Adipocyte (in vitro differentiated cells): ENCODE measurements at regions not wholly inside any gene's neighbourhood (a gene's known extent, or its start where the extent isn't known, plus 50 kb on each side); places are given as distances from the start of the nearest gene placed in this dataset.
A peak's percentile ranks its signal among the peaks of the same experiment; 100 is the strongest.

Experiments used
- DNase-seq: peaks from one replicate; pipeline ENCODE4 v3.0.0-alpha.2; 2015; ENCODE audit warnings: low read depth
- H3K27me3 ChIP-seq: replicated peaks from 2 replicates; pipeline ENCODE4 v1.7.0; 2013; ENCODE audit warnings: mild to moderate bottlenecking, low read length, moderate library complexity; ENCODE audit not compliant: control insufficient read depth, insufficient read depth
- H3K36me3 ChIP-seq: 2 replicates; pipeline ENCODE4 v1.7.0; 2013; ENCODE audit warnings: low read length, mild to moderate bottlenecking, moderate library complexity; ENCODE audit not compliant: control insufficient read depth, insufficient read depth, severe bottlenecking
- H3K4me1 ChIP-seq: 2 replicates; pipeline ENCODE4 v1.7.0; 2013; ENCODE audit warnings: mild to moderate bottlenecking, low read length, moderate library complexity; ENCODE audit not compliant: control insufficient read depth, insufficient read depth
- H3K4me3 ChIP-seq: 2 replicates; pipeline ENCODE4 v1.7.0; 2013; ENCODE audit warnings: mild to moderate bottlenecking, low read length, moderate library complexity
- H3K9ac ChIP-seq: 2 replicates; pipeline ENCODE4 v1.7.0; 2013; ENCODE audit warnings: mild to moderate bottlenecking, low read length, moderate library complexity
- H3K9me3 ChIP-seq: 2 replicates; pipeline ENCODE4 v1.7.0; 2013; ENCODE audit warnings: mild to moderate bottlenecking, low read length, moderate library complexity; ENCODE audit not compliant: control insufficient read depth

- Histone ChIP-seq H3K9me3 (no peaks in the 10 kb centered on the region), H3K27me3 (peaks cover 25% of the 10 kb centered on the region), H3K36me3 (no peaks in the 10 kb centered on the region), H3K9ac (no peak overlapping the region), H3K4me1 (peaks cover 5% of the 10 kb centered on the region), H3K4me3 (no peak overlapping the region)
- no peak for DNase-seq
Observed at GRCh38 chr10:118463740-118464139, 121.6 kb upstream of the FAM204A start.

DNA sequence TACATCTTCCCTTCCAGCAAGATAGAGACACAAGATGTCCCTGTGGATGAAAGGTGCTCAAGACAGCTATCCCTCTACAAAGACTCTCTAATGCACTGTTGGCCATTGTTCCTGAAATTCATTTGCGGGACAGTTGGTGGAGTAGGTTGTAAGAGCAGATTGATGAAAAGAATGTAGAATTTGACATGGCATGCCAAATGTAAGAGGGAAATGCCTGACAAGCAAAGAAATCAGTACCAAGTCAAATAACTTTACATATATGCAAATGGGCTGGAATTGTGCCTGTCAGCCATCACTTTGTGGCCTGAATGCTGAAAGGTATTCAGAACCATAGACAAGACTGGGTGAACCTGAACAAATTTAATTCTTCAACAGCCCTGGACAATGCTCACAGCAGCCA, 120.3 kb upstream of the FAM204A start:
- H3K4me1 ChIP-seq: peaks cover 5% of the 10 kb centered on the region
- no peak overlapping the region for H3K9ac ChIP-seq
- H3K36me3 ChIP-seq: no peaks in the 10 kb centered on the region
- no peak overlapping the region for H3K4me3 ChIP-seq
- no peak for DNase-seq
- H3K9me3 ChIP-seq: no peaks in the 10 kb centered on the region
- H3K27me3 ChIP-seq: peaks cover 25% of the 10 kb centered on the region

DNA sequence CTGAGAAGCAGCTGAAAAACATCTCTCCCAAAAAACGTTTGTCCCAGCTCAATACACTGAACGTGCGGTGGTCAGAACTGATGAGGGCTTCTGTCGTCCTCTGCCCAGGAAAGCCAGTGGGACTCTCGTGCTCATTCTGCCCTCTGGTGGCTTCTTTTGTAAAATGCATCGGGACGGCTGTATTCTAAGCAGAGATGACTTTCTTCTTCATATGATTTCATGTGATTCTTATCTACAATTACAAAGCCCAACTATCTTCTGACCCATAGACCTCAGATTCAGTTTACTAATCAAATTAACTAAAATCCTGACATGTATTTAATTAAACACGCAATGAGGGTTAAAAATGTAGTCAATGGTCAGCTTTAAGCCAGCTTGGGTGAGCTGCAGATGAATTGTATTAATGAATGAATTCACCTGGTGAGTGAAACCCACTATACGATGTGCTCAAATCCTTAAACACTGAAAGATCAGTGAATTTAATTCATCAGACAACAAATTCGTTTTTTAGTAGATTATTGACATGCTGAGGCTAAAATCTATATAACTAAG, 117.6 kb upstream of the FAM204A start:
- peaks cover 13% of the 10 kb centered on the region for H3K27me3 ChIP-seq
- DNase-seq: peak; percentile 88

DNA sequence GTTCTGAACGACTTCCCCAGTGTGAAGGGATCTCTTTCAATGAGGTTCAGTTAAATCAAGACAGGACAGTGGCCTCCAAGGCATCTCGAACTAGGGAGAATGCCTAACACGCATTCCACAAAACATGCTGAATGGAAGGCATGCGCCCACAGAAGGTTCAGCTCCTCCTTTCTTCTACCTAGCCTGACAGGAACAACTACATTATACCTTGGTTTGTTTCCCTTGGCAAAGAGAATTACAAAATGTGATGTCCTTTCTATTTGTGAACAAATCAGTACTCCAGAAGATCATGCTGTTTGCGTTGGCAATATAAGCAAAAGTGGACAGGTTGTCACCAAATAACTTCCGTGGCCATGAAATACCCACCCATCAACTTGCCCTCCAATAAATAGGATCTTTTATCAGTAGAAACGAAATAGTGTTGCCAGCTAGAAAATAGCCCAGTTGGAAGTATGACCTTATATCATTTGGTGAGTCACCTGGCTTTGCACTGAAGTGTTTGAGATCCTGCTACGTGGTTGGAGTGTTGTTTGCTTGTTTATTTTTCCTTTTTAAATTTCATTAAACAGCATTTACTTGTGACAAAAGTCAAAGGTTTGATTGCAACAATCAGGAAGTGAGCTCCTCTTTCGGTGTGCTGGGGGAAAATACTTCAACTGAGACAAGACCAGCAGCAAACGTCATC, 117.0 kb upstream of the FAM204A start:
- Histone ChIP-seq H3K4me3 (peak overlapping the region; percentile 71), H3K27me3 (peaks cover 11% of the 10 kb centered on the region), H3K9ac (peak overlapping the region; percentile 47), H3K36me3 (no peaks in the 10 kb centered on the region), H3K9me3 (no peaks in the 10 kb centered on the region), H3K4me1 (peaks cover 5% of the 10 kb centered on the region)
- no peak for DNase-seq

More for the DNA sequence above, 117.6 kb upstream of the FAM204A start:
- H3K9me3 ChIP-seq: no peaks in the 10 kb centered on the region
- H3K4me1 ChIP-seq: peaks cover 5% of the 10 kb centered on the region
- peak overlapping the region; percentile 71 for H3K4me3 ChIP-seq
- H3K9ac ChIP-seq: peak overlapping the region; percentile 47
- no peaks in the 10 kb centered on the region for H3K36me3 ChIP-seq

GRCh38 chr10:118457824-118458428, 115.8 kb upstream of the FAM204A start:
- H3K27me3 ChIP-seq: peaks cover 2% of the 10 kb centered on the region
- DNase-seq: no peak

DNA sequence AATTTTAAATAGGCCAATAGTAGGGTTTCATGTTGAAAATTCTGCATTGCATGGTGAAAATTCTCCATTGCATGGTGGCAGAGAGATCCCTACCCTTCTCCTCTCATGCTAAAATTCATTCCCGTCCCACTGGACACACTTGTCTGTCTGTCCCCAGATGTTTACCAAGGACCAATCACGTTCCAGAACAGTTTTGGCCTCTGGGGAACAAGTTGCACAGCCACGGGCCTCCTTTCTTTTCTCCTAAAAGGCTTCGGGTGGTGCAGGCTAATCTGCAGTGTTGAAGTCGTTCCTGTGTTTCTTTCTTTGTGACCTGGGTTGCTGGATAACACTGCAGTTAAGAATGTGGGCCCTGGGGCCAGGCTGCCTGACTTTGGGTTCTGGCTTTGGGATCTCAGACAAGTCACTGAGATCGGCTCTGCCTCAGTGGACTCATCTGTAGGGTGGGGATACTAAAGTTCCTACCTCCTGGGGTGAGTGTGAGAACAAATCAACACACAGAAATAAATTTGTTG, 113.1 kb upstream of the FAM204A start:
- DNase-seq: no peak
- H3K9me3 ChIP-seq: peaks cover 20% of the 10 kb centered on the region
- no peaks in the 10 kb centered on the region for H3K36me3 ChIP-seq
- H3K27me3 ChIP-seq: peaks cover 9% of the 10 kb centered on the region
- no peak overlapping the region for H3K4me3 ChIP-seq
- peaks cover 5% of the 10 kb centered on the region for H3K4me1 ChIP-seq
- H3K9ac ChIP-seq: no peak overlapping the region

More at GRCh38 chr10:118457824-118458428, 115.8 kb upstream of the FAM204A start:
- H3K4me1 ChIP-seq: peaks cover 5% of the 10 kb centered on the region
- no peak overlapping the region for H3K9ac ChIP-seq
- H3K4me3 ChIP-seq: no peak overlapping the region
- peaks cover under 1% of the 10 kb centered on the region for H3K9me3 ChIP-seq
- H3K36me3 ChIP-seq: no peaks in the 10 kb centered on the region

DNA sequence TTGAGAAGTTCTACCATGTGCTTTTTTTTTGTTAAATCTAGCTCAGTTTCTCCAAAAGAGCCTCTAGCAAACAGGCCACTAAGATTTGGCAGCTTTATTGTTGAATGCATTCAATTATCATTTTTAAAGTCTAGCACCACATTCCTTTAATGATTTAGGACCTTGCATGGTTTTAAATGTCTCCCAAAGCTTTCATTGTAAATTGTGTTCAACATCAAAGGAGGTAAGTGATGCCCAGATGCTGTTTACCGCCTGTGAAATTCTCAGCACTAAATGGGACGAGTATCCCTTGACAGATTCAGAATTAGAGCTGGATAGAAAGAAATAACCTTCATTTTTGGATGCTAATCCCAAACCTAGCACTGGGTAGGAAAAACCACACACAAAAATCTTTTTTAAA, 112.1 kb upstream of the FAM204A start:
- DNase-seq: no peak
- Histone ChIP-seq H3K9me3 (peaks cover 20% of the 10 kb centered on the region), H3K9ac (no peak overlapping the region), H3K4me3 (no peak overlapping the region), H3K36me3 (no peaks in the 10 kb centered on the region), H3K27me3 (peaks cover 16% of the 10 kb centered on the region), H3K4me1 (peaks cover 2% of the 10 kb centered on the region)

- H3K9me3 ChIP-seq: peaks cover 20% of the 10 kb centered on the region
- H3K27me3 ChIP-seq: peaks cover 28% of the 10 kb centered on the region
- no peaks in the 10 kb centered on the region for H3K36me3 ChIP-seq
- no peak overlapping the region for H3K9ac ChIP-seq
- no peaks in the 10 kb centered on the region for H3K4me1 ChIP-seq
- no peak overlapping the region for H3K4me3 ChIP-seq
- no peak for DNase-seq
Observed at GRCh38 chr10:118452098-118452497, 110.0 kb upstream of the FAM204A start.

DNA sequence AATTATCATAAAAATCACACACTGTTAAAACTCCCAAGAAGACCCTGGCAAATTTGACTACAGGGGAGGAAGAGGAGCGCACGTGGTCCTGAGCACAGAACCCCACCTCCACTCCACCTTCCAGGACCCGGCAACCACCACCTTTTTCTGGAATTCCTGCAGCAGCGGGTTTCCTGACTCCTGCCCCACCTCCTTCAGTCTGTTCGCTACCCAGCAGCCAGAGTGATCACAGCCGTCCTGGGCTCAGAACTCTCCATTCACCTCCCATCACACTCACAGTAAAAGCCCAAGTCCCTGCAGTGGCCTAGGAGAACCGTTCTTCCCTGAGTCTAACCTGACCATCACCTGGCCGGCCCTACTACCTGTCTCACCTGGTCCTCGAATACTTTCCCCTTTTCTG, 107.4 kb upstream of the FAM204A start:
- no peaks in the 10 kb centered on the region for H3K36me3 ChIP-seq
- H3K9me3 ChIP-seq: peaks cover 20% of the 10 kb centered on the region
- H3K4me3 ChIP-seq: no peak overlapping the region
- no peak overlapping the region for H3K9ac ChIP-seq
- peaks cover 28% of the 10 kb centered on the region for H3K27me3 ChIP-seq
- no peaks in the 10 kb centered on the region for H3K4me1 ChIP-seq
- no peak for DNase-seq

DNA sequence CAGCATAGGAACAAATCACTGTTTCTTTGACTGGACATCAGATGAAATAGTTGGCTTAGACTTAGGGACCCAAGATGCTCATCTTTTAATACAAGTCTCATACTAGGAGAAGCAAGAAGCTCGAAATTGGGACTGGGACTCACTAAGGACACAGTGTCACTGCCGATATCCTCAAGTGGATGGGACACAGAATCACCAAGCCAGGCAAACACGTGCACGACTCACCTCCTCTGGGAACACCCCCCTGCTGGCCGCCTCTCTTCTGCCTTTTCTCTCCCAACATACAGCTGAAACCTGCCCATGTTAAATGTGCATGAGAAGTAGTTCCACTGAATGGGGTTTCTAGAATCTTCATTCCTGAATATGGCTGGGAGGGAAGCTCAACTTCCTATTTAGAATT, 106.6 kb upstream of the FAM204A start:
- Histone ChIP-seq H3K4me3 (no peak overlapping the region), H3K36me3 (no peaks in the 10 kb centered on the region), H3K9ac (no peak overlapping the region), H3K4me1 (no peaks in the 10 kb centered on the region), H3K9me3 (peaks cover 20% of the 10 kb centered on the region), H3K27me3 (peaks cover 25% of the 10 kb centered on the region)
- DNase-seq: no peak

DNA sequence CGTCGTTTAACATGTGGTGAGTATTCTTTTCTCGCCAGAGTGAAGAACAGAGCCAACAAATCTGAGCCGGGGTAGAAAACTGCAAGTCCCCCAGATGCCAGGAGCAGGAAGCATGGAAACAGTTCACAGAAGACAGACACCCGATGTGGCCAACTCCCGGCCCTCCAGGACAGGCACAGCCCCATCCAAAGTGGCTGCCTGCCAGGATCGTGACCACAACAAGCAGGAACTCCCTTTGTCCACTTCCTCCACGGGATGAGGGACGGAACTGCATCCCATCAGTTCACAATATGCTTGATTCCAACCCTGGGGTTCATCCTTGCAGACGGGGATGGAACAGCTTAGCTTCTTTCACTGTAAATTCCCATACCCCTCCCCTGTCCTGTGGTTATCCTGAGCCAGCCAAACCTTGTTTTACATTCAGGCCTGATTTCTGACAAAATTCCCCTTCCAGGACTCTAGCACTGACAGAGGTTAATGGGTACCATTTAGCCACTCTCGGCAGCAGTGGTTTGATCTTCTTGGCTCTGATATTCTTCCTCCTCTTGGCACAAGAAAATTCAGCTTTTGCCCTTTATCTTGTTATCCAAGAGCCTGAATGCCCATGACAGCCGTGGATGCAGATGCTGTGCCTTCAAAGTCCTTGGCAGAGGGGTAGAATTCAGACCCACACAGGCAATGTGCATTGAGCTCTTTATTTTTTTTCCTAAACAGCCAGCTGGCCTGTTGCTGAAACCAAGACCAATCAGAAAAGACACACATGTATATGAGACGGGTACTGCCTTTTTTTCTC, 105.5 kb upstream of the FAM204A start:
- no peaks in the 10 kb centered on the region for H3K4me1 ChIP-seq
- no peaks in the 10 kb centered on the region for H3K36me3 ChIP-seq
- peak; percentile 12 for DNase-seq
- H3K9me3 ChIP-seq: peaks cover 17% of the 10 kb centered on the region
- peaks cover 25% of the 10 kb centered on the region for H3K27me3 ChIP-seq
- no peak overlapping the region for H3K9ac ChIP-seq
- H3K4me3 ChIP-seq: peak overlapping the region; percentile 16
